Sigmoid colon (tissue), 4 donors: ENCODE measurements at regions not wholly inside any gene's neighbourhood (a gene's known extent, or its start where the extent isn't known, plus 50 kb on each side); places are given as distances from the start of the nearest gene placed in this dataset.

ENCODE experiments used
- CTCF ChIP-seq, 4 experiments: fragments of 450-650 bp in 3 of 4; fragments of 200-600 bp in 1 of 4; IDR thresholded peaks; one replicate each; pipeline ENCODE4 v1.5.1; 2016 to 2019; ENCODE audit warnings: antibody characterized with exemption in 4 of 4, mild to moderate bottlenecking in 3 of 4, moderate library complexity in 2 of 4
- EP300 ChIP-seq, 4 donors: sonication (generic); formaldehyde crosslinking; IDR thresholded peaks; one replicate each; pipeline ENCODE4 v1.6.1; 2017; ENCODE audit warnings: antibody characterized with exemption in 4 of 4
- POLR2A ChIP-seq, 2 donors: fragments of 450-650 bp; IDR thresholded peaks; one replicate each; pipeline ENCODE4 v1.6.1; 2016; ENCODE audit warnings: antibody characterized with exemption in 2 of 2, mild to moderate bottlenecking in 2 of 2, moderate library complexity in 2 of 2
- POLR2AphosphoS5 ChIP-seq, 4 donors: sonication (generic); formaldehyde crosslinking; IDR thresholded peaks; one replicate each; pipeline ENCODE4 v1.6.1; 2017; ENCODE audit warnings: antibody characterized with exemption in 4 of 4

DNA sequence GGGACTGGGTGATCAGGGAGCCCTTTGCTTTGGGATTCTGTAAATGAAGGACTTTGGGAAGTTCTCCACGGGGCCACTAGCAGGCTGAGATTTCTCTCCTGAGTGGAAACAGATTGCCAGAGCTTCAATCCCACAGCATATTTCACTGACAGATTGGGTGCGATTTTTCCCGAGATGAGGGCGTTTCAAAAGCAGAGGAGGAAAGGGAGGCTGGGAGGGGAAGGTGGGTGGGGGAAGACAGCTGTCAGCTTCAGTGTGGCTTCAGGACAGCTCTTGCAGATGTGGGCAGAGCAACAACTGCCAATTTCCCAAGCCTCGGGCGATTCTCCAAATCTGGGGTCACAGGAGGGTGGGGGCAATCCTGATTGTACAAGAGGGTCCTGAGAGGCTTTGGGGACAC, 258.5 kb upstream of the ADRA1B start:
- no peak for TF ChIP-seq CTCF (IDR thresholded peaks at IDR 0.05)
- no peak for TF ChIP-seq POLR2A (IDR thresholded peaks at IDR 0.05)
- no peak for TF ChIP-seq EP300 (IDR thresholded peaks at IDR 0.05)
- no peak for TF ChIP-seq POLR2AphosphoS5 (IDR thresholded peaks at IDR 0.05)
